ENCODE measurements at regions not wholly inside any gene's neighbourhood (a gene's known extent, or its start where the extent isn't known, plus 50 kb on each side); places are given as distances from the start of the nearest gene placed in this dataset.

DNA sequence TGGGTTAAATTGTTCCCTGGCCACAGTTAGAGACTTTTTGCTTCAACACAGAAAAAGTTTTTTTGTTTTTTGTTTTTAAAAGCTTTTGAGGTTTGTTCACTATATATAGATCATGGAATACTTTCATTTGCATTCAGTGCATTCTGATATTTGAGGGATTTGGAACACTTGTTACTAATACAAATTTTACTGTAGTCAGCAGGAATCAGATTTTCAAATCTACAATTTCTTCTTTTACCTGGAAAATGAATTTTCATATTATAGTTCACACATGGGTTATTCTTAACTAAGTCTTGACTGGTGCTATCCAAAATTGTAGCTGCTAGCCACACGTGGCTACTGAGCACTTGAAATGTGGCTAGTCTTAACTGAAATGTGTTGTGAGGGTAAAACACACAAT lies 142.0 kb downstream of the RMI1 start:
- TF ChIP-seq, protein P1, sequence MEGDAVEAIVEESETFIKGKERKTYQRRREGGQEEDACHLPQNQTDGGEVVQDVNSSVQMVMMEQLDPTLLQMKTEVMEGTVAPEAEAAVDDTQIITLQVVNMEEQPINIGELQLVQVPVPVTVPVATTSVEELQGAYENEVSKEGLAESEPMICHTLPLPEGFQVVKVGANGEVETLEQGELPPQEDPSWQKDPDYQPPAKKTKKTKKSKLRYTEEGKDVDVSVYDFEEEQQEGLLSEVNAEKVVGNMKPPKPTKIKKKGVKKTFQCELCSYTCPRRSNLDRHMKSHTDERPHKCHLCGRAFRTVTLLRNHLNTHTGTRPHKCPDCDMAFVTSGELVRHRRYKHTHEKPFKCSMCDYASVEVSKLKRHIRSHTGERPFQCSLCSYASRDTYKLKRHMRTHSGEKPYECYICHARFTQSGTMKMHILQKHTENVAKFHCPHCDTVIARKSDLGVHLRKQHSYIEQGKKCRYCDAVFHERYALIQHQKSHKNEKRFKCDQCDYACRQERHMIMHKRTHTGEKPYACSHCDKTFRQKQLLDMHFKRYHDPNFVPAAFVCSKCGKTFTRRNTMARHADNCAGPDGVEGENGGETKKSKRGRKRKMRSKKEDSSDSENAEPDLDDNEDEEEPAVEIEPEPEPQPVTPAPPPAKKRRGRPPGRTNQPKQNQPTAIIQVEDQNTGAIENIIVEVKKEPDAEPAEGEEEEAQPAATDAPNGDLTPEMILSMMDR (IDR thresholded peaks at IDR 0.05; ENCODE audit: poor library complexity), result no peak
- TF ChIP-seq EZH2 (IDR thresholded peaks at IDR 0.05; ENCODE audit: borderline replicate concordance), result no peak

All from hepatocyte (in vitro differentiated cells).